VCaP (cell line): ENCODE measurements at regions not wholly inside any gene's neighbourhood (a gene's known extent, or its start where the extent isn't known, plus 50 kb on each side); places are given as distances from the start of the nearest gene placed in this dataset.

Source experiments
- H3K27ac ChIP-seq: fragments of 450-650 bp; 2 replicates; pipeline ENCODE4 v1.5.1; 2017
- TF ChIP-seq, protein P1 (sequence below): fragments of 450-650 bp; conservative IDR thresholded peaks from 2 replicates; pipeline ENCODE4 v1.5.1; 2017; ENCODE audit warnings: mild to moderate bottlenecking, moderate library complexity

DNA sequence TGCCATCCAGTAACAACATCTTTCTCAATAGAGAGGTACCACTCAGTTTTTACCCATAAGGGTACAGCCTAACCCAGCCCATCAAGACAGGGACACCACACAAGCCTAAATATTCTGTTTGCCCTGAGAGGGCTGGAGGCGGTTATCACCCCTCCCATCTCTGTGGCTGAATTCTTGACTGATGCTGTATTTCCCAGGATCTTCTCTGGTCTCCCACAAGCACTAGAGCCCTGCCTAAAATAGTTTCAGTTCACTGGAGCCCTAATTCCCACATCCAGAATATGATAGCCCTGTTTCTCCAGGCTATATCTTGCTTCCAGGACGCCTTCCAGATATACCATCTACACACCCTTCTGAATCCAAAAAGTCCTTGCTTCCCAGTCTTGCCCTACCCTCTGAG lies 91.6 kb upstream of the NMU start:
- no peak overlapping the region for H3K27ac ChIP-seq
- TF ChIP-seq, protein P1, sequence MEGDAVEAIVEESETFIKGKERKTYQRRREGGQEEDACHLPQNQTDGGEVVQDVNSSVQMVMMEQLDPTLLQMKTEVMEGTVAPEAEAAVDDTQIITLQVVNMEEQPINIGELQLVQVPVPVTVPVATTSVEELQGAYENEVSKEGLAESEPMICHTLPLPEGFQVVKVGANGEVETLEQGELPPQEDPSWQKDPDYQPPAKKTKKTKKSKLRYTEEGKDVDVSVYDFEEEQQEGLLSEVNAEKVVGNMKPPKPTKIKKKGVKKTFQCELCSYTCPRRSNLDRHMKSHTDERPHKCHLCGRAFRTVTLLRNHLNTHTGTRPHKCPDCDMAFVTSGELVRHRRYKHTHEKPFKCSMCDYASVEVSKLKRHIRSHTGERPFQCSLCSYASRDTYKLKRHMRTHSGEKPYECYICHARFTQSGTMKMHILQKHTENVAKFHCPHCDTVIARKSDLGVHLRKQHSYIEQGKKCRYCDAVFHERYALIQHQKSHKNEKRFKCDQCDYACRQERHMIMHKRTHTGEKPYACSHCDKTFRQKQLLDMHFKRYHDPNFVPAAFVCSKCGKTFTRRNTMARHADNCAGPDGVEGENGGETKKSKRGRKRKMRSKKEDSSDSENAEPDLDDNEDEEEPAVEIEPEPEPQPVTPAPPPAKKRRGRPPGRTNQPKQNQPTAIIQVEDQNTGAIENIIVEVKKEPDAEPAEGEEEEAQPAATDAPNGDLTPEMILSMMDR: no peak

GRCh38 chr4:55729351-55730279 lies 90.0 kb upstream of the EXOC1L start:
- TF ChIP-seq, protein P1: no peak
- no peak overlapping the region for H3K27ac ChIP-seq

GRCh38 chr4:55730280-55730931 lies 89.2 kb upstream of the EXOC1L start:
- TF ChIP-seq, protein P1: no peak
- H3K27ac ChIP-seq: no peak overlapping the region

GRCh38 chr4:55731959-55732358 lies 87.6 kb upstream of the EXOC1L start:
- no peak overlapping the region for H3K27ac ChIP-seq
- TF ChIP-seq, protein P1: no peak

- TF ChIP-seq, protein P1: no peak
- no peak overlapping the region for H3K27ac ChIP-seq
Measured at GRCh38 chr4:55732864-55733263, 86.7 kb upstream of the EXOC1L start.

- TF ChIP-seq, protein P1: no peak
- no peak overlapping the region for H3K27ac ChIP-seq
Measured at GRCh38 chr4:55733932-55734331, 85.7 kb upstream of the EXOC1L start.

- no peak overlapping the region for H3K27ac ChIP-seq
- TF ChIP-seq, protein P1: peak; percentile 70
Measured at GRCh38 chr4:55736605-55737183, 82.9 kb upstream of the EXOC1L start.
